Tibial nerve (tissue), 4 donors: ENCODE measurements at regions not wholly inside any gene's neighbourhood (a gene's known extent, or its start where the extent isn't known, plus 50 kb on each side); places are given as distances from the start of the nearest gene placed in this dataset.
A peak's percentile ranks its signal among the peaks of the same experiment; 100 is the strongest.

Experiments
- DNase-seq, 2 donors: peaks; one replicate each; pipeline ENCODE4 v3.0.0-alpha.2; 2019; ENCODE audit warnings: low spot score in 2 of 2
- H3K27ac ChIP-seq, 4 donors: fragments of 200-600 bp; sonication (generic) in 3 of 4; one replicate each; pipeline ENCODE4 v1.5.1; 2017 to 2019; ENCODE audit warnings: mild to moderate bottlenecking in 1 of 4
- H3K27me3 ChIP-seq, 2 donors: fragments of 200-600 bp; sonication (generic) in 1 of 2; one replicate each; pipeline versions ENCODE4 v1.5.1 to v1.6.0; 2017 to 2019
- H3K36me3 ChIP-seq, 3 donors: fragments of 200-600 bp; sonication (generic); one replicate each; pipeline ENCODE4 v1.5.1; 2018 to 2019
- H3K4me1 ChIP-seq, 4 donors: fragments of 200-600 bp; sonication (generic) in 3 of 4; one replicate each; pipeline ENCODE4 v1.5.1; 2017 to 2019
- H3K4me3 ChIP-seq, 4 donors: fragments of 200-600 bp; sonication (generic) in 3 of 4; one replicate each; pipeline ENCODE4 v1.5.1; 2017 to 2019; ENCODE audit warnings: mild to moderate bottlenecking in 1 of 4, moderate library complexity in 1 of 4
- H3K9me3 ChIP-seq, 4 donors: fragments of 200-600 bp; sonication (generic) in 3 of 4; one replicate each; pipeline ENCODE4 v1.5.1; 2017 to 2019
- EP300 ChIP-seq, 2 donors: sonication (generic); formaldehyde crosslinking; IDR thresholded peaks; one replicate each; pipeline ENCODE4 v1.6.1; 2017; ENCODE audit warnings: antibody characterized with exemption in 2 of 2, mild to moderate bottlenecking in 1 of 2
- POLR2A ChIP-seq, 2 donors: fragments of 450-650 bp; IDR thresholded peaks; one replicate each; pipeline ENCODE4 v1.6.1; 2017; ENCODE audit warnings: antibody characterized with exemption in 2 of 2, mild to moderate bottlenecking in 2 of 2, moderate library complexity in 2 of 2
- WGBS, 2 donors: methylation state at CpG; one replicate each; pipeline ENCODE4 v1.1.5; 2018; 5-methylcytosine and 5-hydroxymethylcytosine counted together
- TF ChIP-seq, protein P1 (sequence below), 5 experiments: fragments of 200-600 bp in 3 of 5; fragments of 450-650 bp in 2 of 5; sonication (generic) in 3 of 5; IDR thresholded peaks; one replicate each; pipeline ENCODE4 v1.5.1; 2016 to 2019; ENCODE audit warnings: antibody characterized with exemption in 5 of 5, mild to moderate bottlenecking in 3 of 5, moderate library complexity in 2 of 5

DNA sequence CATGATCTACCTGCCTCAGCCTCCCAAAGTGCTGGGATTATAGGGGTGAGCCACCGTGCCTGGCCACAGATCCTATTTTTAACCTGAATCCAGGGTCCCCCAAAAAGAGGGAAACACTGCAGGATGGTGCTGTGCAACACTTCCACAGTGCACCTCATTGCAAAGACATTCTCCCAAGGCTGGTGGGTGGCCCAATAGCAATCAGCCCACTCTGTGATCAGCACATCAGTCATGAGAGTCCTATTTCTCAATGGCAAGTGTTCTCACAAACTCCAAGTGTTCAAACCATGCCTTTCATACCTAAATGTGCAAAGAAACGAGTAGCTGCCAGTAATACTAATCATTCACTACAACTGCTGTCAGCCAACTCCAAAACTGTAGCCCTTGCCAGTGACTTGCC is 612.9 kb downstream of the CCER1 start:
- no peak for DNase-seq
- no peaks in the 10 kb centered on the region for H3K27me3 ChIP-seq
- H3K4me3 ChIP-seq, result no peak overlapping the region
- WGBS, 2 donors, result 73 to 75% methylated on average over 2 of the region's 2 CpGs
- no peaks in the 10 kb centered on the region for H3K36me3 ChIP-seq
- no peak overlapping the region for H3K27ac ChIP-seq
- H3K9me3 ChIP-seq, result no peaks in the 10 kb centered on the region
- peaks cover 0 to 7% (median 0%) of the 10 kb centered on the region in 4 donors for H3K4me1 ChIP-seq
- TF ChIP-seq, protein P1, sequence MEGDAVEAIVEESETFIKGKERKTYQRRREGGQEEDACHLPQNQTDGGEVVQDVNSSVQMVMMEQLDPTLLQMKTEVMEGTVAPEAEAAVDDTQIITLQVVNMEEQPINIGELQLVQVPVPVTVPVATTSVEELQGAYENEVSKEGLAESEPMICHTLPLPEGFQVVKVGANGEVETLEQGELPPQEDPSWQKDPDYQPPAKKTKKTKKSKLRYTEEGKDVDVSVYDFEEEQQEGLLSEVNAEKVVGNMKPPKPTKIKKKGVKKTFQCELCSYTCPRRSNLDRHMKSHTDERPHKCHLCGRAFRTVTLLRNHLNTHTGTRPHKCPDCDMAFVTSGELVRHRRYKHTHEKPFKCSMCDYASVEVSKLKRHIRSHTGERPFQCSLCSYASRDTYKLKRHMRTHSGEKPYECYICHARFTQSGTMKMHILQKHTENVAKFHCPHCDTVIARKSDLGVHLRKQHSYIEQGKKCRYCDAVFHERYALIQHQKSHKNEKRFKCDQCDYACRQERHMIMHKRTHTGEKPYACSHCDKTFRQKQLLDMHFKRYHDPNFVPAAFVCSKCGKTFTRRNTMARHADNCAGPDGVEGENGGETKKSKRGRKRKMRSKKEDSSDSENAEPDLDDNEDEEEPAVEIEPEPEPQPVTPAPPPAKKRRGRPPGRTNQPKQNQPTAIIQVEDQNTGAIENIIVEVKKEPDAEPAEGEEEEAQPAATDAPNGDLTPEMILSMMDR (IDR thresholded peaks at IDR 0.05), result no peak
- no peak for TF ChIP-seq EP300 (IDR thresholded peaks at IDR 0.05)
- no peak for TF ChIP-seq POLR2A (IDR thresholded peaks at IDR 0.05)

DNA sequence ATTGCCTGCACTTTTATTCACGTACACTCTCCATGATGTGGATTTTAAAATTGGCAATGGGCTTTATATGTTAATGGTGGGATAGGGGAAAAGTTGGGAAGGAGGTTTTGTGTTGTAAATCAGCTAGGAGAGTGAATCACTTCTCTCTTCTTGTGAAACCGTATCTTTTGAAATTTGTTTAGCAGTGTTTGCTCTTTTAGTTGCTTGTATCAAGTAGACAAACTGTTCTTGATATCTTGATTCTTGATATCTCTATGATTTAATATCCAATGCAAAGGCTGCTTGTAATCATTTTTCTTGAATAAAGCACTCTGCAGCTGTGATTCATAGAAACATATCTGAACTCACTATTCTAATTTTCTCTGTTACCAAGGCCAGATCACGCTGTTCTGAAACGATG is 615.1 kb downstream of the CCER1 start:
- Histone ChIP-seq H3K27me3 (no peaks in the 10 kb centered on the region), H3K4me1 (peaks cover 0 to 11% (median 0%) of the 10 kb centered on the region in 4 donors), H3K4me3 (no peak overlapping the region), H3K27ac (peak overlapping the region in 1 of 4 donors; percentile 10), H3K9me3 (no peaks in the 10 kb centered on the region), H3K36me3 (no peaks in the 10 kb centered on the region)
- DNase-seq, result no peak
- 56 to 61% methylated on average over 4 of the region's 4 CpGs for WGBS, 2 donors
- TF ChIP-seq EP300 (IDR thresholded peaks at IDR 0.05), result no peak
- TF ChIP-seq POLR2A (IDR thresholded peaks at IDR 0.05), result no peak
- TF ChIP-seq, protein P1 (IDR thresholded peaks at IDR 0.05), result no peak

DNA sequence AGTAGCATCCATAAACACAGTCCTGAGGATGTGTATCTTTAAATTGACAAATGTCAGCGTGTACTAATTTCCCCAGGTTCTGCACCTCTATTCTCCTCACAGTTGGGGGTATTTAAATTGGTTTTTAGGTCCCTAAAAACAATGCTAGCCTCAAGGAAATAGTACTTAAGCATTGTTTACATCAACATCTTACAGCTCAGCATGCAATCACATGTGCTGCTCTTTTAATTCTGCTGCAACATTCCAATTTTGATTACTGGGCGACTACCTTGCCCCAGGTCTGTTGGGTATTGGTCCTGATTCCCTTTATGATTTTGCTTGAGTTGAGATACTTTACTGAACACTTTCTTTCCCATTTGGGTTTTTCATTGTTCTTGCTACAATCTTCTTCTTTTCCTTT is 616.6 kb downstream of the CCER1 start:
- DNase-seq, result no peak
- TF ChIP-seq POLR2A (IDR thresholded peaks at IDR 0.05) (no peak), EP300 (IDR thresholded peaks at IDR 0.05) (no peak)
- TF ChIP-seq, protein P1 (IDR thresholded peaks at IDR 0.05), result no peak
- Histone ChIP-seq H3K4me3 (no peak overlapping the region), H3K4me1 (peaks cover 0 to 14% (median 0%) of the 10 kb centered on the region in 4 donors), H3K27ac (no peak overlapping the region), H3K36me3 (no peaks in the 10 kb centered on the region), H3K27me3 (no peaks in the 10 kb centered on the region), H3K9me3 (no peaks in the 10 kb centered on the region)
- WGBS, 2 donors, result 78 to 83% methylated on average over 2 of the region's 2 CpGs

DNA sequence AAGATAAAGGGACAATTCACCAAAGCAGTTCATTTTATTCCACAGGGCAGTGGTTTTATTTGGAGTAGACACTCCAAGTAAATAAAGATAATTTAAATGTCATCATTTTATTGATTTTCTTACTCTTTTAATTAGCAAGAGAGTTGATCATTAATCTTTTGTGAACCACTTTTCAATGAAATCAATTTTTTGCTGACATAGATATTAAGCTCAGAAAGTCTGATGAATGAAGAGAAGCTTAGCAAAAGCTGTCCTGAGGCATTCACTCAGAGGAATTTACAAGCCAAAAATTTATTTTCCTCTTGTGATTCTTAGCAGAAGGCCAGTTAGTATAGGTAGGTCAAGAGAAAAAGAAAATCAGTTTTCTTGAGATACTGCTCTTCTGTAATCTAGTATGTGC is 618.0 kb downstream of the CCER1 start:
- Histone ChIP-seq H3K27me3 (no peaks in the 10 kb centered on the region), H3K4me1 (peaks cover 0 to 10% (median 0%) of the 10 kb centered on the region in 4 donors), H3K36me3 (no peaks in the 10 kb centered on the region), H3K9me3 (no peaks in the 10 kb centered on the region), H3K27ac (no peak overlapping the region), H3K4me3 (no peak overlapping the region)
- DNase-seq, result no peak
- TF ChIP-seq POLR2A (IDR thresholded peaks at IDR 0.05) (no peak), EP300 (IDR thresholded peaks at IDR 0.05) (no peak)
- TF ChIP-seq, protein P1 (IDR thresholded peaks at IDR 0.05), result no peak

DNA sequence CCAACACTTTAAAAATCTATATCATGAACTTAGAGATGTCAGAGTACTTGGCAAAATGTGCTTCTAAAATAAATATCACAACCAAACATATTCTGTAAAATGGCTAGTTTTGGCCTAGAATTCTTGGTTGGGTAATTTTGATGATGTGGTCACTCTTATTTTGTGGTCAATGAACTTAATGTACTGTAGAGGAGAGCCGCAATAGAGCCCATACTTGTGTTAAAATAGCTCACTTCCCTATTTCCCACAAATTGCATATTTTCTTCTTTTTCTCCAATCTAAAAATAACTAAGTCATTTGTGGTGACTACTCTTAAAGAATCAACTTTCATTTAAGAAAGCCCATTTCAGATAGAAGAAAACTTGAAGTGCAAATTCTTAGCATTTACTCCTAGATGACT is 619.4 kb downstream of the CCER1 start:
- no peak overlapping the region for H3K27ac ChIP-seq
- 51 to 86% methylated on average over 1 of the region's 1 CpG for WGBS, 2 donors
- peaks cover 0 to 10% (median 0%) of the 10 kb centered on the region in 4 donors for H3K4me1 ChIP-seq
- H3K27me3 ChIP-seq, result no peaks in the 10 kb centered on the region
- H3K4me3 ChIP-seq, result no peak overlapping the region
- TF ChIP-seq EP300 (IDR thresholded peaks at IDR 0.05), result no peak
- TF ChIP-seq, protein P1 (IDR thresholded peaks at IDR 0.05), result no peak
- no peak for TF ChIP-seq POLR2A (IDR thresholded peaks at IDR 0.05)
- DNase-seq, result no peak
- no peaks in the 10 kb centered on the region for H3K9me3 ChIP-seq
- H3K36me3 ChIP-seq, result no peaks in the 10 kb centered on the region
